Right ventricle myocardium superior (tissue), 1 donor: ENCODE measurements at regions not wholly inside any gene's neighbourhood (a gene's known extent, or its start where the extent isn't known, plus 50 kb on each side); places are given as distances from the start of the nearest gene placed in this dataset.
"Not testable (repeated sequence)": the region's sequence is repeated elsewhere in the genome, so short reads cannot be mapped to it uniquely, and the experiment has no call there.

Experiments used
- ATAC-seq: fragments of 200-7000 bp; cut with Tn5 transposase; one replicate; pipeline ENCODE4 v1.9.1; 2020; ENCODE audit warnings: mild to moderate bottlenecking; ENCODE audit not compliant: poor library complexity
- DNase-seq: peaks from one replicate; pipeline ENCODE4 v3.0.0-alpha.2; 2020
- intact Hi-C: fragments of 100-400 bp; cut with DNase I; formaldehyde crosslinking; loops from one replicate; pipeline ENCODE4 v1.11.2; 2022
- donor health status: DM: no; HTN: yes; CAD: no; lungs with severe emphysema.

DNA sequence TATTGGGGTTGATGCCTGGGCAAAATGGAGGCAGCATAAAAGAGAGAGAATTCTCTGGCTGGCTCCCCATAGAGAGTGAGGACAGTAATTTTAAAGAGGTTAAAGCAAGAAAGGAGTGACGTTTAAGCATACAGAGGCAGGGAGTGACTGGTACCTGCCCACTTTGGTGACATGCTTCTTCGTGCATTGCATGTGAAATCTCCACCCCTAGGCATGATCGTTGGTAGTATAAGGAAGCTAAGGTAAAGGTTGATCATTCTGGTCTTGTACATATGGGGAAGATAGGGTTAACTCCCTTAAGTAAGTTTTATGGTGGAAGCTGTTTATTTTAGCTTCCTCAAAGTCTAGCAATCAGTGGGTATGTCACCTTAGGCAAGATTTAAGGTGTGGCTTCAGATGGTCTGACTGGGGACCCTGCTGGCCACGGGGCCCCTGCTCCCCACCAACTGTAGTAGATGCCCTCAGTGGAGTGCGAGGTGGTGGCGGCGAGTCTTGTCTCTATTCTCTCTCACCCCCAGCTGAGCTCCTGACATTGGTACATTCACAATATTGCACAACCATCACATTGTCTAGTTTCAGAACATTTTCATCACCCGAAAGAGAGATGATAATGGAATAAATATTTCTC, 797.5 kb upstream of the SPRY2 start:
- ATAC-seq: no peak
- intact Hi-C loops: no loop called here
- DNase-seq: no peak

DNA sequence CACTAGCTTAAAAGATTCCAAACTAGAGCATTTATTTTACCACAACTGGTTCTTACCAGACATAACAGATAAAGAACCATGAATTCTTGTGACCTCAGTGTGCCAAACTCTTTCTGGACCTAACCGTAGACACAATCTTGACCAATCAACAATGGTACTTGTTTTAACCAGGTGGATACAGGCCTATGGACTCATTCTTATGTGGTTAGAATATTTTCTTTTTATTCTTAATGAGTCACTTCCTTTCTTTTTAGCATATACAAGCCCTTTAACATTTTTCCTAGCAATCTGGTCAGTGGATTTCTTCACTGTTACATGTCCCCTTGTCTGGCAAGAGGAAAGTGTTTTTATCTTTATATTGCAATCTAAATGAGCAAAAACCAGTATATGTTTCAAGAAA, 792.1 kb upstream of the SPRY2 start:
- no peak for DNase-seq
- ATAC-seq: no peak
- intact Hi-C loops: no loop called here

DNA sequence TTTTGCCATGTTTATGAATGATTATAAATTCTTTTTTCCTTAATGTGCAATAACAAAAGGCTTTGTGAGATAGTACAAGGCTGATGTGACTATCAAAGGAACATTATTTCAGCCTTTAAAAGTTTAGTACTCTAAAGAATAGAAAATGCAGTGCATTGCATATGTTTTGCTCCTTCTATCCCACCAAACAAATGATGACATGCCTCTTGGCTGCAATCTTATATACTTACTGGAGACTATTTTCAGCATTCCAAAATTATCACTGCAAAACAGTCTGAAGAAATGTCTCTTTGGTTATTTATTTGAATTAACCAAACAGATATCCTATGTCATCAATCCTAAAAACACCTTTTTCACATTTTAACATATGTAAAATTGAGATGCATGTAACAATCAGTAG, 776.5 kb upstream of the SPRY2 start:
- intact Hi-C loops: no loop called here
- DNase-seq (no peak), ATAC-seq (no peak)

DNA sequence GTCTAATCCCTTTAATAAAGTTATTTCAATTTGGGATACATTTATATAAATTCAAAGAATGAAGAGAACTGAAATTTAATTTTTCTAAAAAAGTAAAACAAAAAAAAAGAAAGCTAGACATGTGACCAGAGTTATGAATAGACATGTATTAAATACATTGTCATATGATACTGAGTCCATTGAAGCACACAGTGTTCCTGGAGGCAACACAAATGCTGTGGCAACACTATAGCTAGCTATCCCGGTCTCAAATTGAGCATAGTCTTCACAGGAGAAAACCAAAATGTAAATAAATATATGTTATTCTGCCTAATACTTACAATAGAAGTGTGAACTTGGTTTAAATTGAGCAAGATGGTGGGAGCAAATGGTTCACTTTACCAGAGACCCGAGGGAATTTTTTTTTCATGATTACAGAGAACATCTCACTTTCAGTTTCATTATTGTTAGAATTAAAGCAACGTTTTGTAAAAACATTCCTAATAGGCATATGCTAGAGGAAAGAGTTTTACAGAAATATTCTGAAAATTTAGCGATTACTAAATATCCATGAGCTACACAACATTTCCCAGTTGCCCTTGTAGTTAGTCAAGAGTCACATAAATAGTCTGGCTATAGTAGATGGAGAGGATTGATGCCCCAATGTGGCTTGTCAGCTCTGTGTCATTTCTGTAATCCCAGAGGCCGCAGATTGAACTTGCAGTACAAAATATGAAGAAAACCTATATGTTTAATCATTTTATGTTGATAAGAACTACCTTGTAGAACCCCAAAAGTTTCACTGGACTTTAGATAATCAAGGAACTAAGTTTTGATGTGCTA, 775.7 kb upstream of the SPRY2 start:
- intact Hi-C loops: no loop called here
- no peak for ATAC-seq
- no peak for DNase-seq

DNA sequence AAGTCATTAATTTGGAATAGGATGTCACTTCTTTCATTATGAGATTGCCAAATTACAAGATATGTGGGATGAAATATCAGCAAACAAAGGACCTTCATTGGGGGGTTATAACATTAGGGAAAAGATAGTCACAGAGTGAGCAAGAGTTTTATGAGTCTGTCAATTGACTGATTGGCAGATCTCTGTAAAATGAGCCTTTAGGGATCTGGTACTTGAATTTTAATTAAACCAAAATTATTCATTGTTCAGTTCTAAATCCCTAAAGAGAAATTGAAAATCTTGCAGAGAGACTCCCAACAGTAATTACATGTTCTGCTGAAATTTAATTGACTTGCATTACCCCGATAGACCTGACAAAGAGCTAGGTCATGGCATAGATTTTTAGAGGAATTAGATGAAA, 768.1 kb upstream of the SPRY2 start:
- ATAC-seq (no peak), DNase-seq (no peak)
- intact Hi-C loops: no loop called here

DNA sequence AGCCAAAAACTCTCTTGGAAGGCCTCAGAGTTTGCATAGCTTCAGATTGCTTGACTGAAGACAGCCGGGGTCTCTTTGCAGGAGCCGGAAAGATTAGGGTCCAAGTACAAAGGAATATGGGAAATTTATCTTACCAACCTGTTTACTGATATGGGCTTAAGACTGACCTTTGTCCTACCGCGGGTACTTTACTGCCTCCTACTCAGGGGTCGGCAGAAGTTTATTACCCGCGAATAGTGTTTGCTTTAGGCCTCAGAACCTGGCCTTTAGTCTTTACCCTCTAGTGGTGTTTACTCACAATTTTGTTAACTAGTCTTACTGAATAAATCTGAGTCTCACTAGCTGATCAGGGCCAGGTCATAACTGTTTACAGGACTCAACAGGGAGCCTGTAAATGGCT, 765.4 kb upstream of the SPRY2 start:
- intact Hi-C loops: no loop called here
- ATAC-seq: no peak

DNA sequence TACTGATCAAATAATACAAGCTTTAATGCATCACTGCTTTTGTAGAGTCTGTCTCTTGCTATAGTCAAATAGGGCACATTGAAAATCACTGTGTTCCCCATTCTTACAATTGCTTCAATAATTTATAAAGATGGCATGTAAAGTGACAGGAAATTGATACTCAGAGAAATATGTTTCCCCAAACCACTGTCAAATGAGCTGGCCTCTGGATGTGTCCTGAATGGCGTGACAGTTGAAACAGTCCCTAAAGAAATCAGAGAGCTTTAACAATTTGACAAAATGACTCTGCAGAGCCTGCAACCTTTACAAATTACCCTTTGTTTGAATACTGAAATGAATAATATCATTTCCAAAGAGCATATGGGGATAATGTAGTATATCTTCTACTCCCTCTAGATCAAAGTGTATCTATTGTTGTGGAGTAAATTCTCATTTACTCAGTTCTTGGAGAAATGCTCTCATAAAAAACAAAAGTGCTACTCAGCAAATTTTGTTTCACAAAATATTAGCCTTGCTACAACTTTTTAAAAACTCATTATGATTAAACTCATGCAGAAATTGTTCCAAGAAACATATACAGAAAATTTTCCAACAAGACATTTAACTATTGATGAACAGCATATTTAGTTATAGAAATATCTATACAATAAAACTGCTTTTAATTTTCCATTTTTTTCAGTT, 763.2 kb upstream of the SPRY2 start:
- DNase-seq (no peak), ATAC-seq (no peak)
- intact Hi-C loops: no loop called here

More for the DNA sequence above, 765.4 kb upstream of the SPRY2 start:
- DNase-seq: no peak

DNA sequence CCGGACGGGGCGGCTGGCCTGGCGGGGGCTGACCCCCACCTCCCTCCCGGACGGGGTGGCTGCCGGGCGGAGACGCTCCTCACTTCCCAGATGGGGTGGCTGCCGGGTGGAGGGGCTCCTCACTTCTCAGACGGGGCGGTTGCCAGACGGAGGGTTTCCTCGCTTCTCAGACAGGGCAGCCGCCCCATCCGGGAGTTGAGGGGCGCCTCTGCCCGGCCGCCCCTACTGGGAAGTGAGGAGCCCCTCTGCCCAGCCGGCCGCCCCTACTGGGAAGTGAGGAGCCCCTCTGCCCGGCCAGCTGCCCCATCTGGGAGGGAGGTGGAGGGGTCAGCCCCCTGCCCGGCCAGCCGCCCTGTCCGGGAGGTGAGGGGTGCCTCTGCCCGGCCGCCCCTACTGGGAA, 761.1 kb upstream of the SPRY2 start:
- ATAC-seq, DNase-seq, intact Hi-C loops: not testable (repeated sequence)

DNA sequence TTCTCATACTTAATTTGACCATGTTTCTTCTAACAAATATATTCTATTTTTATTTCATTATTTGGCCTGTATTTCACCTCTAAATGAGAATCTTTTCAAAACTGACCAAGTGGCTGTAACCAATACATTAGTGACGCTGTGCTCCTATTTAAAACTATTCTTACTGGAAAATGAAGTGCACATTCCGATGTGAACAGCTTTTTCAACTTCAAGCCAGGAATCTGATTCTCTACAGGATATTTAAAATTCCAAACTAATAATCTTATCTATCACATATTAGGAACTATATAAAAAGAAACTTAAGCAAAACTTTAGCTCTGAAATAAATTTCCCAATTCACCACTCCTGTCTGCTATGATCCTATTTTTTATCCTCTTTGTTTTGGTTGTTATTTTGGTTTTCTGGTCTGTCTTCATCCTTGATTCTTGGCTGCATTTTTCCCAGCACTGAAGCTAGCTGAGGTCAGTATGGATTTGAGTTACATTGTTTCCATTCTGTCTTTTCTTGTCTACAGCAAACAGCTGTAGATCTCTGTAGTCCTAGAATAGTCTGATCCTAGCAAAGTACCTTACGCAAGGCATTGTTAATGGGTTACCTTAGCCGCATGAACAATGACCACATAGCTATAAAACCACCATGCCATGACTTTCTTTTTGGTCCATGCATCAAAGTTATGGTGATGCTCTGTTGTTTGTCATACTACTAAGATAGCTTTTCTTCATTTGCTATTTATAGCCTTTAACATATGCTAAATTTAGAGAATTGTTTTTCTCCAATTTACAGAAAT, 748.6 kb upstream of the SPRY2 start:
- intact Hi-C loops: no loop called here
- ATAC-seq (no peak), DNase-seq (no peak)

DNA sequence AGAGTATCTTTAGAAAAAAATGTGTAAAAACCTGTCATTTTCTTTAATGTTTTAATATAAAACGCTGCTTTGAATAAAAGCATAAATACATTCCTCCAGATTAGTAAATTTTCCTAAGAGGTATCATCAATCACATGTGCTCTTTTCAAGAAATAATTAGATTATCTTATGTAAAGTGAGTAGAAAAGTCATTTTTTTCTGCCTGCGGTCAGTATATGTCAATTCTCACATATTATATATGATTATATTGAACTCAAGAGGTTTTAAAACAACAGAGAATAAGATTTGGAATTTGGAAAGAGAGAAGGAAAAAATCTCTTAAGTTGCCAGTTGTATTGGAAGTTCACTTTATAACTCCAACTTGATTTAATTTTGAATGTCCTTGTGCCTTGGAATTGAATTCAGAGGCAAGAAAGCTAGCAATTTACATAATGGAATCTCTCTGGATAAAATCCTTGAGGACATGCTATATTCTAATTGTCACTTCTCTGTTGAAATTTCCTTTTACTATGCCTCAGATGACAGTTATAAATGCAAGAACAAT, 740.1 kb upstream of the SPRY2 start:
- intact Hi-C loops: no loop called here
- DNase-seq (no peak), ATAC-seq (no peak)

DNA sequence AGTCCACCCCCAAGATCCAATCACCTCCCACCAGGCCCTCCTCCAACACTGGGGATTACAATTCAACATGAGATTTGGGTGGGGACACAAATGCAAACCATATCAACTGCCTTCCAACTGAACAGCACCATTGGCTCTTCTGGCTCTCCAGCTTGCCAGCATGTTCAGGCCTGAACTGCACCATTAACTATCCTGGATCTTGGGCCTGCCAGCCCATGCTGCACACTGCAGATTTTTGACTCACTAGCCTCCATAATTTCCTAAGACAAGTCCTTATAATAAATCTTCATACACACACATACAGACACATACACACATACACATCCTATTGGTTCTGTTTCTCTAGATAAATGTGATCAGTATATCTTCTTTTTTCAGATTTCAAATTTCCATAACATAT, 737.1 kb upstream of the SPRY2 start:
- intact Hi-C loops: no loop called here
- no peak for DNase-seq
- no peak for ATAC-seq

DNA sequence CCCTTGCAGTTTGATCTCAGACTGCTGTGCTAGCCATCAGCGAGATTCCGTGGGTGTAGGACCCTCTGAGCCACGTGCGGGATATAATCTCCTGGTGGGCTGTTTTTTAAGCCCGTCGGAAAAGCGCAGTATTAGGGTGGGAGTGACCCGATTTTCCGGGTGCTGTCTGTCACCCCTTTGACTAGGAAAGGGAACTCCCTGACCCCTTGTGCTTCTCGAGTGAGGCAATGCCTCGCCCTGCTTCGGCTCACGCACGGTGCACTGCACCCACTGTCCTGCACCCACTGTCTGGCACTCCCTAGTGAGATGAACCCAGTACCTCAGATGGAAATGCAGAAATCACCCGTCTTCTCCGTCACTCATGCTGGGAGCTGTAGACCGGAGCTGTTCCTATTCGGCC, 728.9 kb upstream of the SPRY2 start:
- ATAC-seq, DNase-seq, intact Hi-C loops: not testable (repeated sequence)

DNA sequence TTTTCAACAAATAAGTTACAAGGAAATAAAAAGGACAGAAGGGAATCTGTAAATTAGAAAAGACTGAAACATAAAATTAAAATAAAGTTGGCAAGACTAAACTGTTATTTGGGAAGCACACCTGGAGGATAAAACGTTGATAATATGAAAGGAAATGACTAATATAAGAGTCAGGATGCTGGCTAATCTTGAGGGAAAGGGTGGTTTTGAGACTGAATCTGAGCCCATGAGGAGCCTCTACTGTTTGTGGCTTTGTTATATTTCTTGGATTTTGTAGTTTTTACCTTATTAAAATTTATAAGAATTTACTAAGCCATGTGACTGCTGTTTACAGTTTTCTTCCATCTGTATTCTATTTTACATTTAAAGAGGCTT, 718.0 kb upstream of the SPRY2 start:
- no peak for ATAC-seq
- intact Hi-C loops: no loop called here

DNA sequence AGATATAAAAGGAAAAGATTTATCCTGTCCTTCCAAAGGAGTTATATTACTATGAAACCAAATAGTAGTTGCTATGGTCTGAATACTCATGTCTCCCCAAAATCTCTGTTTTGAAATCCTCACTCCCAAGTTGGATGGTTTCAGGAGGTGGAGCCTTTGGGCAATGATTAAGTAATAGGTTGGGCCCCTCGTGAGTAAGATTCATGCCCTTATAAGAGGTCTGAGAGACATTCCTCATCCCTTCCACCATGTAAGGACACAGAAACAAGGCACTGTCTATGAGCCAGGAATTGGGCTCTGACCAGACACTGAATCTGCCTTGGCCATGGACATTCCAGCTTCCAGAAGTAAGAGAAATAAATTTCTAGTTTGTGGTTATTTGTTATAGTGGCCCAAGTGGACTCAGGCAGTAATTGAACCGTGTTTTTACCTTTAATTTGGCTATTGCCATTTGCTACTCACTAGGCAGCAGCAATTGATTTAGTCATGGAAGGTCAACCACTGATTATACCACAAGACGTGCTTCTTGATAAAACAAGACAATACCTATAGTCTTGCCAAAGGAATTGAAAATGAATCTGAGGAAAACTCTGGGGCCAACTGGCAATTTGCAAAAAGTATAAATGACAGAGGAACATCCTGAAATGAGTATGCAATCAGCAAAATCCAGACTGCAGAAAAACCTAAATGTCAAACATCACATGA, 717.4 kb upstream of the SPRY2 start:
- DNase-seq (no peak), ATAC-seq (no peak)
- intact Hi-C loops: no loop called here

More for the DNA sequence above, 718.0 kb upstream of the SPRY2 start:
- no peak for DNase-seq

DNA sequence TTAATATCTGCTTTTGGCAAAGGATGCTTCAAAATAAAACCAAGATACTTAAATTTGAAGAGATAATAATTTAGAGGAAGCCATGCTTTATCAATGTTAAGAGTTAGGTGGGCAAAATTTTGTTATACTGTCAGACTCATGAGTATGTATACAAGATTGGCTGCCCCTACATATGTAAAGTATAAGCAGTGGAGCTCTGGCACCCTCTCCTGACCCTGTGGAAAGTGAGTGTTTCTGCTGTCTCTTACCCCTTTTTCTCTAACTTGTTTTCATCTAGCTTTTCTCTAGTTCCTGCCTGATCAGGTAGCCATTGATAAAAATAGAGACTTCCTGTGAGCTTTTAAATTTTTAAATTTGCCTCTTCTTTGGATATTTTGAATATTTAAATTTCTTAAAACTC, 710.9 kb upstream of the SPRY2 start:
- intact Hi-C loops: no loop called here
- ATAC-seq (no peak), DNase-seq (no peak)

DNA sequence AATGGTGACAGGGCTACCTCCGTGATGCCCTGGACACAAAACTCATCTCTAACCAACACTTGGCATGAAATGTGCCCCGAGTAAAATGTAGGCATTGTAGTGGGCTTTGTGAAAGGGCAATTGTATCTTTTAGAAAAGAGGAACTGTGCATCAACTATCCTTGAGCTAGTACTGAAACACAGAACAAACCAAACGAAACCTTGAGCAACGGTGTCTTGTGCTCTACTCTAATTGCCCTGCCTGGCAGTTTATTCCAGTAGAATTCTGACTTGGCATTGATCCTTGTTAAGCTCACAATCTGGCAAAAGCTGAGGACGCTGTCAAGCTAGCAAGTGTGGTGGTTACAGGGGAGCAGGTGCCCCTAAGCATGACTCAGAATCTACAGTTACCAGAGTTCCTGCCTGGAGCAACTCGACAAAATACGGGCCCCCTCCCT, 707.1 kb upstream of the SPRY2 start:
- ATAC-seq (no peak), DNase-seq (no peak)
- intact Hi-C loops: no loop called here

DNA sequence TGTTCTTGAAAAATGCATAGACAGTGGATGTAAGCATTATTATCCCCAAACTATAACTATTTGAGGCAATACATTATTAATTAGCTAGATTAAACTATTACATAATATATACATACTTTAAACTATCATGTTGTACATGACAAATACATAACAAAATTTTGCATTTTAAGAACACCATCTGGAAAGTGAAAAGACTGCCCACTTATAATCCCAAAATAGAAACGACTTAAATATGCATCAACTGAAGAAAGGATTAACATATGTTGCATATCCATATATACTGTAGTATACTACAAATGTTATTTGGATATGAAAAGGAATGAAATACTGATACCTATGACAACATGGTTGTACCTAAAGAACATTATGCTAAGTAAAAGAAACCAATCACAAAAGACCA, 700.8 kb upstream of the SPRY2 start:
- DNase-seq (no peak), ATAC-seq (no peak)
- intact Hi-C loops: no loop called here

DNA sequence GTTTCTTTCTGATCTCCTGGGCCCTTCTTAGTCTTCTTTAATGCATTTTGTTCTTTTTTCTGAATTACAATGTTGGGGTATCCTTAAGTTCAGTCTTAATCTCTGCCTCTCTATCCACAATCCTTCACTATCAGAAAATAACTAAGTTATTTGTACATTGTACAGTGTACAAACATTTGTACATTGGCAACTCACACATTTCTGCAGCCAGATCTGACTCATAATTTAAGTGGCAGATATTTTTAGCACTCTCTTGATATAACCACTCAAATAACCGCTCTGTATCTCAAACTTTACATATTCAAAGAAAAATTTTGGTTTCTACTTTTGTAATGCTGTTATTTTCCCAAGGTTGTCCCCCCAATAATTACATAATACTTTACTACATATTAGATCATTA, 691.1 kb upstream of the SPRY2 start:
- no peak for ATAC-seq
- DNase-seq: no peak
- intact Hi-C loops: no loop called here
